Muscle of back (tissue), 3 donors: ENCODE measurements at regions not wholly inside any gene's neighbourhood (a gene's known extent, or its start where the extent isn't known, plus 50 kb on each side); places are given as distances from the start of the nearest gene placed in this dataset.
"Not testable (repeated sequence)": the region's sequence is repeated elsewhere in the genome, so short reads cannot be mapped to it uniquely, and the experiment has no call there.

ENCODE experiments used
- DNase-seq, 3 donors: peaks; one replicate each; pipeline versions ENCODE4 v3.0.0 to v3.0.0-alpha.2; 2013

- DNase-seq = no peak
Measured at GRCh38 chr1:66460776-66461175, 73.2 kb upstream of the SGIP1 start.

- DNase-seq = no peak
Measured at GRCh38 chr1:66462313-66462712, 71.6 kb upstream of the SGIP1 start.

GRCh38 chr1:66464351-66464750 lies 69.6 kb upstream of the SGIP1 start:
- no peak for DNase-seq

DNA sequence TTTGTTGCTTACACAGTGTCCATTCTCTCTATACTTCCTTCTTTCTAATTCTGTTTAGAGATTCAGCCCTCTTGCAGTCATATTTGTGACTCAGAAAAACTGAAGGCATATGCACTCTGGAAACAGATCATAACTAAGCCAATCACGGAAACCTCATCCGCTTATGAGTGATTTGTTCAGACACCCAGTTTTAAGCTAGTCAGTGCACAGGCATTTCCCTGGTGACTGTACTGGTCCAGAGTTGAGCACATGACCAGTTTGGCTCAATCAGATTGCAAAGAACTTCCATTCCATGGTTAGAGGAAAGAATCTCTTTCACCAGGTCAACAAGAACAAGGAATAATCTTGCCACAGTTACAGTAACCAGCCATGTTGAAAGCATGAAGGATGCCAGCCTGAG lies 69.2 kb upstream of the SGIP1 start:
- peak in 1 of 3 donors; percentile 93 for DNase-seq

DNA sequence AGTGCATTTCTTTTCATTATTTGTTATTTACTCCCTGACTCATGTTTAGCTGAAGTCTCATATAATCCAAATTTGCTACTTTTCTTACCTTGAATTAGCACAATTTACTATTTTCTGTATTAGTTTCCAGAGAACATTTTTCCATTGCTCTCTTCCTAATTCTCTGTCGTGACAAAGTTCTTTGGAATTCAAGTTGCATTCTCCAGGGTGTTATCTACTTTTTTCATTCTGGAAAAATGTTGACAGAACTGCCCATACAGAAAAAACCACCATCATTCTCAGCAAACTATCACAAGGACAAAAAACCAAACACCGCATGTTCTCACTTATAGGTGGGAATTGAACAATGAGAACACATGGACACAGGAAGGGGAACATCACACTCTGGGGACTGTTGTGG lies 67.3 kb upstream of the SGIP1 start:
- peak in 1 of 3 donors; percentile 49 for DNase-seq

GRCh38 chr1:66468722-66469121 lies 65.2 kb upstream of the SGIP1 start:
- no peak for DNase-seq

GRCh38 chr1:66475940-66476339 lies 58.0 kb upstream of the SGIP1 start:
- DNase-seq = no peak

DNA sequence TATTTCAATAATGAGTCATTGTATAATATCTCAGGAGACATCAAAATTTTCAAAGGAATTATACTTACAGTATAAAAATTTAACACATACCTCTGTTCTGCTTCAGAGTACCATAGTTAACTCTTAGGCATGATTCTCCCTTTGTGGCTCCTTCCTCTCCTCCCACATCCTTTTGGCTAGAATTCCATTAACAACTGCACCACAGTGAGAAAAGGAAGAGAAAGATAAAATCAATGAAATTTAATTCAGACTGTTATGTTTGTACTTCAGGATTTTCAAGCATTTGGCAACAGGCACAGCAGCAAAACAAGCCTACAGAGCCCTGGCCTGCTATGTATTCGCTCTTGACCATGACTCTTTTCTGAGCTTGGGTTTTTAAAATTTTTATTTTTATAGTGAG lies 57.2 kb upstream of the SGIP1 start:
- peak in 1 of 3 donors; percentile 58 for DNase-seq

DNA sequence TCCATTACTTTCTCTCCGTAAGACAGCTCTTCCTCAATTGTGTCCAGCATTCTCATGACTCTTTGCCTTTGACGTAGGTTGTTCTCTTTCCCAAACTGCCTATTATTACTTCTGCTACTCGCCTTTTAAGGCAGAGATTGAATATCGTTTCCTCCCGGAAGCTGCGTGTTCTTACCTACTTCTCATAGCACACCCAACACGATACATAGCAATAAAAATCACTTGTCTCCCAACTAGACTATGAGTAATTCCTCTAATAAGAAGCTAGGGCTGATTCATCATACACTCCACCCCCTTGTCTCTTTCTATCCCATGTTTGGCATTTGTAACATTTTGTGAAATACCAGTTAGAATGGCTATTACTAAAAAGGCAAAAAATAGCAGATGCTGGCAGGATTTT lies 55.8 kb upstream of the SGIP1 start:
- DNase-seq = peak in 1 of 3 donors; percentile 67

DNA sequence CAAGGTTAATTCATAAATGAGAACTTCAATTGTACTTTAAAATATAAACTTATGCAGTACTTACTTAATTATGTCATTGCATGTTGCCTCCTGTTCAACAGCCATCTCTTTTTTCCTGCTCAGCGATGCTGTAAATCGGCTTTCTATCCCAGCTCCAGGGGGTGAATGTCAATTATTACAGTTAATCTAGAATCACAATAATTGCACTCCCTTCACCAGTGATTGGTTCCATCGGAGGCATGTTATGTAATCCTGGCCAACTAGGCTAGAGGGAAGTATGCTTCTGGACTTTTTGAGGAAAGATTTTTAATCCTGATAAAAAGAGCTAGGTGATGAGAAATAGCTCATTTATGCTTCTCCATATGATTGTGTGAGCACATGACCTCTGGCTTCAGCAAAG lies 53.8 kb upstream of the SGIP1 start:
- DNase-seq = no peak

GRCh38 chr1:66481215-66481614 lies 52.7 kb upstream of the SGIP1 start:
- DNase-seq = not testable (repeated sequence)
